ENCODE measurements at regions not wholly inside any gene's neighbourhood (a gene's known extent, or its start where the extent isn't known, plus 50 kb on each side); places are given as distances from the start of the nearest gene placed in this dataset. TPM values are rescaled to one million over a fixed set of nuclear protein-coding genes. Genes with fewer than 3 reads are reported as not detected.

Small RNAs in the stretch of these regions (small RNA-seq; reads per million reads assigned to genes)
- gene AC103996.1 = not detected
- gene AC112693.2 = not detected

All from skeletal muscle tissue (tissue), 1 donor.